GM23248 (cell line): ENCODE measurements at regions not wholly inside any gene's neighbourhood (a gene's known extent, or its start where the extent isn't known, plus 50 kb on each side); places are given as distances from the start of the nearest gene placed in this dataset.

ENCODE experiments used
- DNase-seq: peaks from one replicate; pipeline ENCODE4 v3.0.0-alpha.2; 2015
- H2AFZ ChIP-seq: fragments of 200-600 bp; sonication (generic); 2 replicates; pipeline ENCODE4 v1.6.1; 2016; ENCODE audit warnings: antibody characterized with exemption
- H3F3A ChIP-seq: fragments of 200-600 bp; sonication (generic); 2 replicates; pipeline ENCODE4 v1.6.1; 2016; ENCODE audit warnings: mild to moderate bottlenecking, antibody characterized with exemption, mixed run types; ENCODE audit not compliant: insufficient read depth
- H3K27ac ChIP-seq: fragments of 200-600 bp; sonication (generic); 2 replicates; pipeline ENCODE4 v1.5.1; 2016; ENCODE audit warnings: mild to moderate bottlenecking
- H3K27me3 ChIP-seq: fragments of 200-600 bp; sonication (generic); replicated peaks from 2 replicates; pipeline ENCODE4 v1.6.1; 2016; ENCODE audit warnings: mild to moderate bottlenecking; ENCODE audit not compliant: insufficient read depth
- H3K36me3 ChIP-seq: fragments of 200-600 bp; sonication (generic); 2 replicates; pipeline ENCODE4 v1.6.1; 2016; ENCODE audit warnings: low read depth, mild to moderate bottlenecking
- H3K4me1 ChIP-seq: fragments of 200-600 bp; sonication (generic); 2 replicates; pipeline ENCODE4 v1.6.1; 2016; ENCODE audit warnings: mild to moderate bottlenecking; ENCODE audit not compliant: insufficient read depth
- H3K4me2 ChIP-seq: fragments of 200-600 bp; sonication (generic); one replicate; pipeline ENCODE4 v1.6.1; 2016; ENCODE audit warnings: mild to moderate bottlenecking; ENCODE audit not compliant: unreplicated experiment
- H3K4me3 ChIP-seq: fragments of 200-600 bp; sonication (generic); 2 replicates; pipeline ENCODE4 v1.5.1; 2016; ENCODE audit warnings: mild to moderate bottlenecking
- H3K79me2 ChIP-seq: fragments of 200-600 bp; sonication (generic); 2 replicates; pipeline ENCODE4 v1.6.1; 2016; ENCODE audit warnings: mild to moderate bottlenecking; ENCODE audit not compliant: insufficient read depth
- H3K9ac ChIP-seq: fragments of 200-600 bp; sonication (generic); 2 replicates; pipeline ENCODE4 v1.6.1; 2016; ENCODE audit warnings: mild to moderate bottlenecking
- H3K9me2 ChIP-seq: fragments of 200-600 bp; sonication (generic); 2 replicates; pipeline ENCODE4 v1.6.1; 2016; ENCODE audit warnings: mixed run types, mild to moderate bottlenecking, moderate library complexity; ENCODE audit not compliant: insufficient read depth
- H3K9me3 ChIP-seq: fragments of 200-600 bp; sonication (generic); one replicate; pipeline ENCODE4 v1.6.1; 2017; ENCODE audit warnings: low read depth
- H4K20me1 ChIP-seq: fragments of 200-600 bp; sonication (generic); 2 replicates; pipeline ENCODE4 v1.6.0; 2016; ENCODE audit not compliant: insufficient read depth
- EZH2 ChIP-seq: fragments of 200-600 bp; sonication (generic); IDR thresholded peaks from 2 replicates; pipeline ENCODE4 v1.6.1; 2018; ENCODE audit warnings: antibody characterized with exemption, mild to moderate bottlenecking; ENCODE audit not compliant: insufficient read depth, poor library complexity, severe bottlenecking
- EZH2phosphoT487 ChIP-seq: fragments of 200-600 bp; sonication (generic); IDR thresholded peaks from 2 replicates; pipeline ENCODE4 v1.6.1; 2018; ENCODE audit warnings: antibody characterized with exemption, moderate library complexity, mild to moderate bottlenecking, low read depth; ENCODE audit not compliant: insufficient read depth
- WGBS, 2 experiments: methylation state at CpG; one replicate each; pipeline ENCODE4 v1.1.6; 2015 to 2017; ENCODE audit warnings: low lambda C conversion rate in 2 of 2, low coverage in 1 of 2; ENCODE audit errors: missing lambda C conversion rate in 2 of 2; 5-methylcytosine and 5-hydroxymethylcytosine counted together
- in situ Hi-C: fragments of 300-500 bp; cut with MboI; formaldehyde crosslinking; loops from 2 replicates; pipeline ENCODE4 v1.15.0; 2020

DNA sequence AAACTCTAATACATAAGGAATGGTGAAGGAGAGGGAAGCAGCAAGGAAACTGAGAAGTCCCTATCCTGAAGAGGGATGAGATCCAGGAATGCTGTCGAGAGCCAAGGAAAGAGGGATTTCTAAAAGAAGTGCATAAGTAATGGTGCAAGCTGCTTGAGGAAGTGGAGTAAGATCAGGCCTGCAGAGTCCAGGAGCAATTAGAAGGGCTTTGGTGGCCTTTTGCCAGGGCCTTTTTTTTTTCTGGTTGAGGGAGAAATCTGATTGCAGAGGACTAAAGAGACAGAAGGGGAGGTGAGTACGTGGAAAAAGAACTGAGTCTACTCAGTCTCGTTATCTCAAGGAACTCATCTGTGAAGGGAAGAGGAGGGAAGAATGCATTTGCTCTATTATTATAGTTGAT lies 396.2 kb downstream of the UTRN start:
- TF ChIP-seq EZH2phosphoT487 (no peak), EZH2 (no peak)
- no peaks in the 10 kb centered on the region for H3K9me2 ChIP-seq
- in situ Hi-C loops: no loop called here
- no peak overlapping the region for H3K9ac ChIP-seq
- H3K27me3 ChIP-seq: no peaks in the 10 kb centered on the region
- H4K20me1 ChIP-seq: no peaks in the 10 kb centered on the region
- 98 to 100% methylated on average over 3 of the region's 3 CpGs for WGBS, 2 experiments
- H3K4me2 ChIP-seq: no peak overlapping the region
- no peak overlapping the region for H3K27ac ChIP-seq
- H3K36me3 ChIP-seq: no peaks in the 10 kb centered on the region
- no peak overlapping the region for H2AFZ ChIP-seq
- H3K79me2 ChIP-seq: peaks cover 29% of the 10 kb centered on the region
- peaks cover 24% of the 10 kb centered on the region for H3F3A ChIP-seq
- H3K4me3 ChIP-seq: no peak overlapping the region
- DNase-seq: no peak
- no peaks in the 10 kb centered on the region for H3K9me3 ChIP-seq
- peaks cover 18% of the 10 kb centered on the region for H3K4me1 ChIP-seq

GRCh38 chr6:144683216-144684070 lies 398.3 kb downstream of the UTRN start:
- H3K36me3 ChIP-seq: peaks cover 5% of the 10 kb centered on the region; the same call in 1 of the 2 replicates
- H3K4me3 ChIP-seq: no peak overlapping the region
- peaks cover 18% of the 10 kb centered on the region for H3F3A ChIP-seq
- peaks cover 27% of the 10 kb centered on the region for H3K79me2 ChIP-seq
- in situ Hi-C loops: no loop called here
- WGBS, 2 experiments: 72 to 78% methylated on average over 6 of the region's 6 CpGs
- H3K9ac ChIP-seq: no peak overlapping the region
- no peaks in the 10 kb centered on the region for H4K20me1 ChIP-seq
- H3K4me1 ChIP-seq: peaks cover 18% of the 10 kb centered on the region
- H3K9me2 ChIP-seq: no peaks in the 10 kb centered on the region
- H3K27ac ChIP-seq: no peak overlapping the region
- H2AFZ ChIP-seq: no peak overlapping the region
- TF ChIP-seq EZH2 (no peak), EZH2phosphoT487 (no peak)
- peaks cover 6% of the 10 kb centered on the region for H3K9me3 ChIP-seq
- H3K27me3 ChIP-seq: no peaks in the 10 kb centered on the region
- H3K4me2 ChIP-seq: no peak overlapping the region
- DNase-seq: peak; percentile 51

GRCh38 chr6:144688713-144689112 lies 403.6 kb downstream of the UTRN start:
- H3K79me2 ChIP-seq: peaks cover 51% of the 10 kb centered on the region
- H3K9ac ChIP-seq: no peak overlapping the region
- H3K9me2 ChIP-seq: no peaks in the 10 kb centered on the region
- peaks cover 6% of the 10 kb centered on the region for H3K9me3 ChIP-seq
- no peak overlapping the region for H3K4me3 ChIP-seq
- no peak for DNase-seq
- no peaks in the 10 kb centered on the region for H3K4me1 ChIP-seq
- no peaks in the 10 kb centered on the region for H4K20me1 ChIP-seq
- H3K27ac ChIP-seq: no peak overlapping the region
- in situ Hi-C loops: no loop called here
- no peak overlapping the region for H2AFZ ChIP-seq
- H3K4me2 ChIP-seq: no peak overlapping the region
- peaks cover 5% of the 10 kb centered on the region; the same call in 1 of the 2 replicates for H3K36me3 ChIP-seq
- no peaks in the 10 kb centered on the region for H3K27me3 ChIP-seq
- no peak for TF ChIP-seq EZH2
- TF ChIP-seq EZH2phosphoT487: no peak
- no peaks in the 10 kb centered on the region for H3F3A ChIP-seq

DNA sequence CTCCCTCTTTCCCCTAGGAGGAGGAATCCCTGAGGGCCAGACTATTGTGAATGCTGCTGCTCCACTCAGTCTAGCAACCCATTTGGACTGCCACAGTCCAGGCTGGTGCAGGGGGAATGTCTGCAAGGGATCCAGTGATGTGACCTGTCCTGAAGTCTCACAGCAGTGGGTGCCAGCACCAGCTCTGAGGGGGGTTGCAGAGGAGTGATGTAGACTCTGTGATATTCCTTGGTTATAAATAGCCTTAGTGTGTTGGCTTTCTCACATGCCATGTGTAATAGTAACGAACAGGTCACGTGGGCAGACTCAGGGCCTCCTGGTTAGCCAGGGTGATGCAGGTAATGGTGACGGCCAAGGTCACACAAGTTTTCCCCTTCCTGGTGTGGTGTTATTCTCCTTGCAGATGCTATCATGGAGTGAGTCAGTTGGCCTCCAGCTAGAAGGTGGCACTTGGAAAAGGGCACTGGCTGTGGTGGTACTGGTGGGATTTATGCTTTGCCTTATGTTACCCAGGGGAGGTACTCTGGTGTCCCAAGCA lies 404.4 kb downstream of the UTRN start:
- Histone ChIP-seq H3K27me3 (no peaks in the 10 kb centered on the region), H3K9ac (no peak overlapping the region), H3F3A (no peaks in the 10 kb centered on the region), H4K20me1 (no peaks in the 10 kb centered on the region), H3K4me2 (no peak overlapping the region), H3K9me3 (peaks cover 6% of the 10 kb centered on the region), H3K27ac (no peak overlapping the region), H3K79me2 (peaks cover 59% of the 10 kb centered on the region), H3K4me1 (no peaks in the 10 kb centered on the region), H3K36me3 (peaks cover 5% of the 10 kb centered on the region; the same call in 1 of the 2 replicates), H3K9me2 (no peaks in the 10 kb centered on the region), H3K4me3 (no peak overlapping the region), H2AFZ (no peak overlapping the region)
- in situ Hi-C loops: no loop called here
- WGBS, 2 experiments: 95 to 98% methylated on average over 3 of the region's 3 CpGs
- TF ChIP-seq EZH2phosphoT487 (no peak), EZH2 (no peak)
- no peak for DNase-seq
